ENCODE measurements at regions not wholly inside any gene's neighbourhood (a gene's known extent, or its start where the extent isn't known, plus 50 kb on each side); places are given as distances from the start of the nearest gene placed in this dataset.

DNA sequence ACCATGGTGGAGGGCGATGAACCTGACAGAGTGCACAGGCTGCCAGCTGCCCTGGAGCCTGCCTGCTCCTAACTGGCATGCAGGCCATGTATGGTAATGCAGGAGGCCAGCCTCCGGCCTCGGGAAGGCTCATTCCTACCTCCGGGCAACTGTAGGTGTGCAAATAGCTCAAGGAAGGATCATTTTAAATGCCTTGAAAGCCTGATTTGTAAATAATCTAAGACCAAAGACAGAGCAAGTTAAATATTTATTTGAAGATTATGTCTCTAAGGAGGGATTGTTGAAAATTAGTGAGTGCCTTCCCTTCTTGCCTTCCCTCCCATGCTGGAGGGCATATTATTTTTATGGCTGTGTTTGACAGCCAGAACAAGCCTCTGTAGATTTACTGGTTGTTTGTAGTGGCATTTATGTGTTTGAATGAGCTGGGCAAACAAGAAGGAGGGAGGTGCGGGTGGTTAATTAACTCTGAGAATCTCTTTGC lies 285.7 kb upstream of the TUT7 start:
- TF ChIP-seq BHLHE40 (IDR thresholded peaks at IDR 0.05; ENCODE audit: low read depth, low read length) = no peak
- TF ChIP-seq NFE2L2 (IDR thresholded peaks at IDR 0.05; ENCODE audit: low read depth, low read length) = no peak
- no peak for TF ChIP-seq CEBPB (IDR thresholded peaks at IDR 0.05; ENCODE audit: low read depth, low read length)
- no peak for TF ChIP-seq MAFK (IDR thresholded peaks at IDR 0.05; ENCODE audit: low read depth, low read length)
- TF ChIP-seq MAZ (IDR thresholded peaks at IDR 0.05; ENCODE audit: borderline replicate concordance, low read depth, low read length) = no peak
- TF ChIP-seq RAD21 (IDR thresholded peaks at IDR 0.05; ENCODE audit: low read length) = no peak
- no peak for TF ChIP-seq POLR2A (IDR thresholded peaks at IDR 0.05; ENCODE audit: low read depth, low read length)
- TF ChIP-seq ELK1 (IDR thresholded peaks at IDR 0.05; ENCODE audit: borderline replicate concordance, low read depth, low read length) = no peak
- Histone ChIP-seq H3K4ac (ENCODE audit: low read depth, low read length) (no peak overlapping the region; the same call in 1 of the 2 replicates), H3K9me3 (ENCODE audit: control insufficient read depth, insufficient read depth, low read length) (no peaks in the 10 kb centered on the region; the same call in 1 of the 2 replicates), H3K23ac (ENCODE audit: low read depth, low read length) (no peak overlapping the region), H3K79me1 (ENCODE audit: low read depth in 1 of 2, low read length in 2 of 2) (no peaks in the 10 kb centered on the region), H4K20me1 (ENCODE audit: insufficient read depth, low read length) (no peaks in the 10 kb centered on the region), H2AFZ (replicated peaks; ENCODE audit: low read length, poor library complexity) (no peak overlapping the region), H3K14ac (replicated peaks; ENCODE audit: low read depth, low read length) (no peak overlapping the region), H2BK15ac (ENCODE audit: low read depth, low read length) (no peak overlapping the region), H3K18ac (ENCODE audit: low read depth, low read length) (no peak overlapping the region), H2AK5ac (ENCODE audit: low read depth, low read length) (no peak overlapping the region), H4K91ac (ENCODE audit: insufficient read depth, low read depth, low read length) (no peak overlapping the region), H3K27ac (ENCODE audit: insufficient read depth, low read length) (no peak overlapping the region), H4K5ac (ENCODE audit: low read depth, low read length) (no peak overlapping the region), H3K27me3 (ENCODE audit: control insufficient read depth, insufficient read depth, low read length) (0 out of 2 replicates have a peak, but pooled peaks cover 2% of the 10 kb centered on the region), H4K8ac (ENCODE audit: low read depth in 2 of 2, low read length in 2 of 2) (no peak overlapping the region), H2BK120ac (ENCODE audit: low read depth, low read length) (no peak overlapping the region), H2BK5ac (ENCODE audit: low read depth, low read length, poor library complexity, severe bottlenecking) (no peak overlapping the region), H2AK9ac (replicated peaks; ENCODE audit: low read depth, low read length, poor library complexity) (no peak overlapping the region), H2BK20ac (ENCODE audit: low read depth, low read length) (no peak overlapping the region), H3K4me3 (ENCODE audit: insufficient read depth, low read depth, low read length) (no peak overlapping the region), H3K9me1 (ENCODE audit: insufficient read depth, low read length) (no peaks in the 10 kb centered on the region), H3K4me1 (ENCODE audit: control insufficient read depth, insufficient read depth, low read length) (no peaks in the 10 kb centered on the region; the same call in 1 of the 2 replicates), H3K4me2 (ENCODE audit: low read depth, low read length) (no peak overlapping the region), H3K56ac (ENCODE audit: extremely low read depth, insufficient read depth, low read length) (no peak overlapping the region), H3K36me3 (ENCODE audit: control insufficient read depth, insufficient read depth, low read length) (no peaks in the 10 kb centered on the region), H3K9ac (ENCODE audit: low read depth, low read length) (no peak overlapping the region)
- no CpG with 5 or more reads among the region's 5 CpGs for WGBS, 2 experiments (ENCODE audit: extremely low coverage in 2 of 2, insufficient read length in 1 of 2)
- CTCF ChIA-PET = no interaction called here
- ATAC-seq (ENCODE audit: low read depth) = no peak; the same call in none of the 2 replicates
- intact Hi-C loops (cut with micrococcal nuclease) (no loop called here), dilution Hi-C loops (cut with HindIII; ENCODE audit: low sequenced_read_pairs, unreplicated experiment) (no loop called here), in situ Hi-C loops (cut with MboI; ENCODE audit: low sequenced_read_pairs) (loop anchor here (10.0 to 25.0 kb wide), 2 partner anchors 297 to 685 kb away; partner anchors contain the start of gene GAS1)
- no peak for DNase-seq
- BruUV-seq (replicated peaks) = no TSS peak
- POLR2A ChIA-PET (ENCODE audit: unreplicated experiment) = no interaction called here
